Putamen (tissue), 1 donor: ENCODE measurements at regions not wholly inside any gene's neighbourhood (a gene's known extent, or its start where the extent isn't known, plus 50 kb on each side); places are given as distances from the start of the nearest gene placed in this dataset.
"Not testable (repeated sequence)": the region's sequence is repeated elsewhere in the genome, so short reads cannot be mapped to it uniquely, and the experiment has no call there.

Experiments
- DNase-seq: peaks from one replicate; pipeline ENCODE4 v3.0.0-alpha.2; 2016; ENCODE audit warnings: low spot score

GRCh38 chr15:66965201-66965900, 100.1 kb upstream of the SMAD3 start:
- DNase-seq: no peak

GRCh38 chr15:66966256-66966655, 99.1 kb upstream of the SMAD3 start:
- DNase-seq: no peak

GRCh38 chr15:66968806-66969596, 96.4 kb upstream of the SMAD3 start:
- no peak for DNase-seq

GRCh38 chr15:66974131-66974530, 91.3 kb upstream of the SMAD3 start:
- DNase-seq: not testable (repeated sequence)

- DNase-seq: not testable (repeated sequence)
These were observed 89.2 kb upstream of the SMAD3 start for GRCh38 chr15:66976106-66976640.

- not testable (repeated sequence) for DNase-seq
These were observed 85.1 kb upstream of the SMAD3 start for GRCh38 chr15:66980326-66980725.

- no peak for DNase-seq
These were observed 83.6 kb upstream of the SMAD3 start for GRCh38 chr15:66981771-66982170.

- no peak for DNase-seq
These were observed 83.2 kb upstream of the SMAD3 start for GRCh38 chr15:66982250-66982649.

- no peak for DNase-seq
These were observed 82.6 kb upstream of the SMAD3 start for GRCh38 chr15:66982816-66983215.

- no peak for DNase-seq
These were observed 79.7 kb upstream of the SMAD3 start for GRCh38 chr15:66985653-66986052.

GRCh38 chr15:66986951-66987350, 78.5 kb upstream of the SMAD3 start:
- DNase-seq: peak; percentile 24

- no peak for DNase-seq
These were observed 72.3 kb upstream of the SMAD3 start for GRCh38 chr15:66993090-66993489.

GRCh38 chr15:66993874-66994696, 71.3 kb upstream of the SMAD3 start:
- DNase-seq: no peak

GRCh38 chr15:66994927-66995656, 70.3 kb upstream of the SMAD3 start:
- DNase-seq: no peak

- no peak for DNase-seq
These were observed 69.3 kb upstream of the SMAD3 start for GRCh38 chr15:66996094-66996493.

GRCh38 chr15:66997212-66997611, 68.2 kb upstream of the SMAD3 start:
- DNase-seq: no peak

GRCh38 chr15:66998234-66998633, 67.2 kb upstream of the SMAD3 start:
- DNase-seq: not testable (repeated sequence)

- DNase-seq: no peak
These were observed 66.1 kb upstream of the SMAD3 start for GRCh38 chr15:66999046-66999968.

GRCh38 chr15:67000896-67001295, 64.5 kb upstream of the SMAD3 start:
- no peak for DNase-seq

GRCh38 chr15:67002368-67002767, 63.0 kb upstream of the SMAD3 start:
- DNase-seq: no peak

GRCh38 chr15:67003586-67003985, 61.8 kb upstream of the SMAD3 start:
- no peak for DNase-seq
